ENCODE measurements at regions not wholly inside any gene's neighbourhood (a gene's known extent, or its start where the extent isn't known, plus 50 kb on each side); places are given as distances from the start of the nearest gene placed in this dataset.

DNA sequence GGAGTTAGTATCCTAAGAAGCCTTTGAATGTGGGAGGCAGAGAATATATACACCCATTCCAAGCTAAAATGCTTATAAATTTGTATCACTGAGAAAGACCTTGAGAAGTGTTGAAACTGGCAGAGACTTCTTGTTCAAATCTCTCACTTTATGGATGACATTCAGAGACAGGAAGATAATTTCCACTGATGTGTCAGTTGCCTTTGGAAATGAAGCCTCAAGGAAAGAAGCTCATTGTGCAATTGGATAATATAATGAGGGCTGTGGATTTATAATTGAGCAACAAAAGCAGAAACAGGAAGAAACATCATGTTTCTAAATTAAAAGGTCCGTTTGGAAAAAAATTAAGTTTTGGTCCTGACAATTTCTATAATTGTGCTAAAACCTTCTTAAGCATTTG lies 789.9 kb upstream of the IGFBP3 start:
- TF ChIP-seq PHF8 (conservative IDR thresholded peaks at IDR 0.05; ENCODE audit: low read depth, low read length) = no peak
- TF ChIP-seq KDM1A (IDR thresholded peaks at IDR 0.05; ENCODE audit: borderline replicate concordance, low read length) = no peak
- no peak for TF ChIP-seq MAFK (IDR thresholded peaks at IDR 0.05; ENCODE audit: low read depth, low read length)
- no peak for TF ChIP-seq RXRA (IDR thresholded peaks at IDR 0.05; ENCODE audit: insufficient read depth, low read depth, low read length)
- TF ChIP-seq ATF3 (IDR thresholded peaks at IDR 0.05; ENCODE audit: insufficient read depth, low read depth, low read length) = no peak
- TF ChIP-seq SAP30 (IDR thresholded peaks at IDR 0.05; ENCODE audit: insufficient read depth, insufficient replicate concordance, low read length) = no peak
- TF ChIP-seq CHD2 (IDR thresholded peaks at IDR 0.05; ENCODE audit: low read length) = no peak
- TF ChIP-seq NANOG (IDR thresholded peaks at IDR 0.05; ENCODE audit: insufficient read depth, low read depth, low read length, poor library complexity, severe bottlenecking) = no peak
- no peak for TF ChIP-seq RAD21 (IDR thresholded peaks at IDR 0.05 in 1 of 2, conservative IDR thresholded peaks at IDR 0.05 in 1 of 2; ENCODE audit: low read depth in 2 of 2, low read length in 2 of 2)
- TF ChIP-seq ZNF274 (IDR thresholded peaks at IDR 0.05; ENCODE audit: borderline replicate concordance, extremely low read depth, low read length) = no peak
- no peak for TF ChIP-seq SRF (IDR thresholded peaks at IDR 0.05; ENCODE audit: low read depth, low read length)
- no peak for TF ChIP-seq POLR2AphosphoS5 (IDR thresholded peaks at IDR 0.05; ENCODE audit: low read depth, low read length)
- TF ChIP-seq GTF2F1 (IDR thresholded peaks at IDR 0.05; ENCODE audit: borderline replicate concordance, low read depth, low read length) = no peak
- no peak overlapping the region for H3K23ac ChIP-seq (ENCODE audit: insufficient read length)
- H3K23me2 ChIP-seq (ENCODE audit: low read depth, low read length) = no peaks in the 10 kb centered on the region
- H3K4me1 ChIP-seq (replicated peaks in 1 of 4; ENCODE audit: control insufficient read depth in 3 of 4, insufficient read depth in 4 of 4, low read length in 3 of 4) = peaks cover 0 to 3% (median 0%) of the 10 kb centered on the region in 4 experiments; a peak in 2 of 7 replicates
- no peaks in the 10 kb centered on the region for H3K79me2 ChIP-seq (ENCODE audit: control insufficient read depth in 1 of 2, insufficient read depth in 2 of 2, low read length in 2 of 2)
- H3K79me1 ChIP-seq (ENCODE audit: low read depth, low read length) = no peaks in the 10 kb centered on the region
- no peak overlapping the region for H3K27ac ChIP-seq (ENCODE audit: low read depth, low read length)
- no peak overlapping the region for H3K56ac ChIP-seq (replicated peaks; ENCODE audit: insufficient read length, low read depth, low read length)
- H3K9ac ChIP-seq (replicated peaks in 1 of 4; ENCODE audit: extremely low read depth in 1 of 4, low read depth in 3 of 4, low read length in 3 of 4) = no peak overlapping the region
- ChIA-PET POLR2A (ENCODE audit: partially characterized antibody) (no interaction called here), CTCF (ENCODE audit: partially characterized antibody) (no interaction called here)
- H3K36me3 ChIP-seq (ENCODE audit: control insufficient read depth in 2 of 4, insufficient read depth in 4 of 4, low read length in 3 of 4) = no peaks in the 10 kb centered on the region
- H3K9me3 ChIP-seq (ENCODE audit: insufficient read depth in 2 of 2, low read depth in 1 of 2, low read length in 1 of 2) = peaks cover 0 to 3% of the 10 kb centered on the region in 2 experiments; a peak in 1 of 4 replicates
- H4K5ac ChIP-seq (ENCODE audit: insufficient read length, low read depth, low read length) = no peak overlapping the region
- no peak overlapping the region for H4K91ac ChIP-seq (replicated peaks; ENCODE audit: insufficient read length, low read length)
- H2BK20ac ChIP-seq (ENCODE audit: low read length) = no peak overlapping the region
- no peak overlapping the region for H3K4me3 ChIP-seq (ENCODE audit: extremely low read depth in 1 of 4, insufficient read depth in 2 of 4, low read depth in 3 of 4, low read length in 4 of 4)
- 95% methylated on average over 1 of the region's 1 CpG; no CpG with 5 or more reads in 1 of the 2 experiments for WGBS, 2 experiments (ENCODE audit: extremely low coverage in 1 of 2, insufficient coverage in 1 of 2, insufficient read length in 1 of 2, insufficient replicate concordance in 2 of 2, low coverage in 1 of 2, low lambda C conversion rate in 2 of 2, missing lambda C conversion rate in 1 of 2)
- no peak overlapping the region for H3K14ac ChIP-seq (ENCODE audit: insufficient read length)
- H2BK15ac ChIP-seq (ENCODE audit: low read length) = no peak overlapping the region
- H3K27me3 ChIP-seq (replicated peaks in 1 of 4; ENCODE audit: control insufficient read depth in 3 of 4, extremely low read depth in 1 of 4, insufficient read depth in 3 of 4, low read length in 3 of 4) = no peaks in the 10 kb centered on the region
- no peak for DNase-seq (ENCODE audit: low read depth in 1 of 2, low spot score in 2 of 2)
- no peak overlapping the region for H3K4me2 ChIP-seq (ENCODE audit: insufficient read depth in 1 of 2, low read depth in 2 of 2, low read length in 2 of 2)
- no peak overlapping the region for H2BK12ac ChIP-seq (ENCODE audit: low read depth, low read length)
- H3K4ac ChIP-seq (replicated peaks; ENCODE audit: insufficient read length, low read depth, low read length) = no peak overlapping the region
- no peak for FAIRE-seq
- no peak overlapping the region for H2AFZ ChIP-seq (ENCODE audit: low read length)
- H2BK5ac ChIP-seq (ENCODE audit: low read depth, low read length) = no peak overlapping the region
- no peaks in the 10 kb centered on the region for H4K20me1 ChIP-seq (replicated peaks in 1 of 2; ENCODE audit: control insufficient read depth in 1 of 2, insufficient read depth in 2 of 2, low read length in 2 of 2)
- no peak overlapping the region for H3K18ac ChIP-seq (ENCODE audit: extremely low read depth, low read length)
- no peak overlapping the region for H2AK5ac ChIP-seq (ENCODE audit: low read depth, low read length)
- H2BK120ac ChIP-seq (replicated peaks; ENCODE audit: low read depth, low read length) = no peak overlapping the region
- no peak overlapping the region for H4K8ac ChIP-seq (ENCODE audit: extremely low read depth, insufficient read depth, low read length)

All from H1 (cell line).